ENCODE measurements at regions not wholly inside any gene's neighbourhood (a gene's known extent, or its start where the extent isn't known, plus 50 kb on each side); places are given as distances from the start of the nearest gene placed in this dataset.
"Not testable (repeated sequence)": the region's sequence is repeated elsewhere in the genome, so short reads cannot be mapped to it uniquely, and the experiment has no call there.

- DNase-seq = not testable (repeated sequence)
These were observed 54.0 kb upstream of the WWC2 start for GRCh38 chr4:183044924-183045640.

GRCh38 chr4:183038436-183038835, 60.6 kb upstream of the WWC2 start:
- peak; percentile 9 for DNase-seq

DNA sequence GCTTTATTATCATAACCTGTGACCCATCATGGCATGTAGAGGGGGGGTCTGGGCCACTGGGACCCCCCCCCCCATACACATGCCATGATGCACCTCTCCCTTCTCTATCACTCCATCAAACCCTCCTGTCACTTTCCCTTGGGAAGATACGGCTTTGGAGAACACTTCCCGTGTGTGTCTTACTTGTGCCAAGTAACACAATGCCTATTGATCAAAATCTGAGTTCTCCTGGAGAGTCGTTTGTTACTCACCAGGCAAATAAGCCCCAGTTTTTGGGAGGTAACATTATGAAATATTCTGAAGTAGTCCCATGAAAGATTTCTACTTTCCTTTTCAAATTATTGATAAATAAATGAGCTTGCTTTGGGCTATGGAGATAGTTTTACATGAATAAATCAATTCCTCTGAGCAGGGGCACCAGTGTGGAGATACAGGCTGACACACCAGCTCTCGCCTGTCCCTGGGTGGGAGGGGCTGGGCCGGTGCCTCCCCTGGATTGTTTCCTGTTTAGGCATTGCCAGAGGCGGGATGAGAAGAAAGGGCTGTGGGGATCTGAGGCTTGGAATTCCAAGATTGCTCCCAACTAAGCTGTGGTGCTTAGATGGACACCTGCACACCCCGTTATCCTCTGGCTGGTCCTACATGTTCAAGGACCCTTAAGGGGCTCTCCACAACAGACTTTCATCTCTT, 63.2 kb upstream of the WWC2 start:
- no peak for DNase-seq

DNA sequence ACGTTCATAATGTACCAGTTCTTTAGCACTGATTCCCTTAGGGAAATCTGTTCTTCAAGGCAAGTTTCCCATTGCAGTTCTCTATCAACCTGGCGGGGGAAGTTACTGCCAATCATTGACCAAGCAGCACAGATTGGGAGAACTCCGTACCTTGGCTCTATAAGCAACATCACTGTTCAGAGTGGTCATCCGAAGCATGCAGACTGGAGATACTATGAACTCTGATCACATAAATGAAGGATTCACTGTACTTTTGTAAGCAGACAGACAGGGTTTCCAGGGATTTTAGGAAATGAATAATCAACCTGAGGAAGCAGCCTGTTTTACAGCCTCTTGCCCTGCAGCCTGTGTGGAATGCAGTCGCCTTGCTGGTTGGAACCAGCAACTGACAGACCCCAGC, 63.8 kb upstream of the WWC2 start:
- no peak for DNase-seq

DNA sequence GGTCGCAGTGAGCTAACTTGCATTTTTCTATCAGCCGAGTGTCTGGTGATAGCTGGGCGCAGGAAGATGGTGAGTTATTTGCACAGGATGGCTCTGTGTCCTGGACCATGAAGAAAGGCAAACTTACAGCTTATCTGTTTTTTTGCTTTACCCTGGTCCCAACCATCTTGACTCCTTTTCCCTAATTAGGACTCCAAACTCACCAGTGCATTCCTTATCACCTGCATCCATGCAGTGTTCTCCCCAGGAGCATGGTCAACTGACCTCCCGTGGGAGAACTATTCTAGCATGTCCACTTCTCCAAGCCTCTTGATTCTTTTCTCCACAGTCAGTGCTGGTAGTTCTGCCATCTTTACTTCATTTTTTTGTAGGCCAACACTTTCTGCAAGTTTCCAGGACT, 68.2 kb upstream of the WWC2 start:
- DNase-seq = no peak

DNA sequence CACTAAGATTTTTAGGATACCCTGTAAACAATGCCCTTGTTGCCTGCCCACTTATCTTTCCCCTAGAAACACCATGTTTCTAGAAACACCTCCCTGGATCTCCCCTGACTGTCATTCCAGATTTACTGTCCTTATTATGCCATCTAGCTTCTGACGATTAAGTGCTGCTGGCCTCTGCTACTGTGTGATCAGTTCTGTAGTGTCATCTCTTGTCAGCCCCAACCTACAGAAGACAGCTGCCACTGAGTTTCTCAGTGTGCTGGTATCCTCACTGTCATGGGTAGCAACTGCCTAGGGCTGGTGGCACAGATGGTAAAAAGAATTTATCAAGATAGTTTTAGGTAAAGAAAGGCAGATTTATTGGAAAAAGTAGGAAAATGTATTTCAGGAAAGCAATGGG, 68.7 kb upstream of the WWC2 start:
- DNase-seq = no peak

GRCh38 chr4:183029365-183029764, 69.7 kb upstream of the WWC2 start:
- DNase-seq = no peak

DNA sequence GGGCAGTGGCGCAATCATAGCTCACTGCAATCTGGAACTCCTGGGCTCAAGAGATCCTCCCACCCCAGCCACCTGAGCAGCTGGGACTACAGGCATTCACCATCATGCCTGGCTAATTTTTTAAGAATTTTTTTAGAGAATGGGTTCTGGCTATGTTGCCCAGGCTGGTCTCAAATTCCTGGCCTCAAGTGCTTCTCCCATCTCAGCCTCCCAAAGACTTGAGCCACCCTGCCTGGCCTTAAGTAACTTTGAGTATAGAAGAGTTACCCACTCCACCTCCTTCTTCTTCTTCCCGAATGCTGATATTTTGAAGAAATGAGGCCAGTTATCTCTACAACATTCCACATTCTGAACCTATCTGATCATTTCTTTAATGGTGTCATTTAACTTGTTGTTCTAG, 72.4 kb upstream of the WWC2 start:
- DNase-seq = no peak

GRCh38 chr4:183022617-183023016, 76.4 kb upstream of the WWC2 start:
- no peak for DNase-seq

- no peak for DNase-seq
These were observed 81.1 kb upstream of the WWC2 start for GRCh38 chr4:183017962-183018361.

DNA sequence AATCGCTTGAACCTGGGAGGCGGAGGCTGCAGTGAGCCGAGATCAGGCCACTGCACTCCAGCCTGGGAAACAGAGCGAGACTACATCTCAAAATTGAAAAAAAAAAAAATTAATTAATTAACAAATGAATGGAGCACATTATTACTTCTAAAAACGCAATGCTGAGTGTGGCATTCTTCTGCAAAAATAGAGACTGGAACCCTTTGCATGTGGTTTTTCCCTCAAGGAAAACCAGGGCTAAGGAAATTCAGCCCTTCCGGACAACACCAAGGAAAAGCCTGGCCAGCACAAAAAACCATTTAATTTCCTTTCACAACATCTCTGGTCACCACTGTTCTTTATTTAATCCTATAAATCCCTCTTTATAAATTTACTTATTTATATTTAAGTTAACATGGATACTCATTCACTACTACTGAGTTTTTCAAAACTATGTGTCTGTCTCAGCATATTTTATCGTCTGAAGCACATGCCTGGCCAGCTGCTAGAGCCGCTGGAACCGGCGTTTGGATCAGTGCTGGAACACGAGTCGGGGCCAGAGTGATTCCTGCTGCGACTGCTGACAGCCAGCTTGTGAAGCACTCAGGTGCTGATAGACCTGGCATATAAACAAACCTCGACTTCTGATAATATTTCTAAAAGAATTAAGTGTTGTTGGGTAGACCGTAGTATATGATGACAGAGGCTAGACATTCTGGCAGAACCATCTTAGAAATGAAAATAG, 84.5 kb upstream of the WWC2 start:
- DNase-seq = no peak

GRCh38 chr4:183013730-183014002, 85.4 kb upstream of the WWC2 start:
- DNase-seq = no peak

- no peak for DNase-seq
These were observed 86.0 kb upstream of the WWC2 start for GRCh38 chr4:183012879-183013729.

DNA sequence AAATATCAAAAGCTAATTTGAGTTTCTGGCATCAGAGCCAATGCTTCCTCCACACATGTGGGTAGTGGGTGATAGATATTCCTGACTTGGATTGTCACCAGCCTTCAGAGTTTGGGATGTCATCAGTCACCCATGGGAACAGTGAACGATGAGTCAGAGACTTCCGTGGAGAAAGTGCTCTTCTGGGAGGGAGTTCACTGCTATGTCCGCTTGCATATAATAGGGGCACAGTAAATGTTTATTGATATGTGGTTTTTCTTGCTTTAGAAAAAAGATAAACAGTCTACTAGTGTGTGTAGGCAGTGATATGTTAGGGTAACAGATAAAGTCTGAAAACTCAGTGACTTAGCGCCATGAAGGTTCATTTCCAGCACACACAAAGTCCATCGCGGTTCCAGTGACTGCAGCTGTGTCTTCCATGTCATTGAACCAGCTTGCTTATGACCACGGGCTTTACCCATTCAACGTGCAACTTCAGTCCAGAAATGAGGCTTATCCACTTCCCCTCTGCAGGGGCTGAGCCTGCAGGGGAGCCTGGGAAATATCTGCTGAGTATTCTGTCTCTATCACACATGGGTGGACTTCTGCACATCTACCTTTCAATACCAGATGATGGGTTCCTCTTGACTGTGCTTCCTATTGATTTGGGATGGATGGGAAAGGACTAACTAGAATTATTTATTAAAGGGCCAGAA, 87.7 kb upstream of the WWC2 start:
- DNase-seq = peak; percentile 2

- no peak for DNase-seq
These were observed 90.6 kb upstream of the WWC2 start for GRCh38 chr4:183008492-183008891.

- DNase-seq = not testable (repeated sequence)
These were observed 87.2 kb upstream of the DCTD start for GRCh38 chr4:183004370-183004769.

- no peak for DNase-seq
These were observed 77.0 kb upstream of the DCTD start for GRCh38 chr4:182994171-182994570.

GRCh38 chr4:182978152-182978827, 61.1 kb upstream of the DCTD start:
- DNase-seq = peak; percentile 69

DNA sequence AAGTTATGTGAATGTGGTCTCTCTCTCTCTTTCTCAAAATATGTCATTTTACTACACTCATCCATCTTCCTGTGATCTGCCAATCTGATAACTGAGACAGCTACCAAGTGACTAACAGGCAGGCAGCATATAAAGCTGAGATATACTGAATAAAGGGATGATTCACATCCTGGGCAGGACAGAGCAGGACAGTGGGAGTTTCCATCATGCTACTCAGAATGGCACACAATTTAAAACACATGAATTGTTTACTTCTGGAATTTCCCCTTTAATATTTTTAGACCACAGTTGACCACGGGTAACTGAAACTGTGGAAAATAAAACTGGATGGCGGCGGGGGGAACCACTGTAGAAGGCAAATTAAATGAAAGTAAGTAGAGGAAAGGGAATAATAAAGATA, 58.6 kb upstream of the DCTD start:
- DNase-seq = peak; percentile 78

DNA sequence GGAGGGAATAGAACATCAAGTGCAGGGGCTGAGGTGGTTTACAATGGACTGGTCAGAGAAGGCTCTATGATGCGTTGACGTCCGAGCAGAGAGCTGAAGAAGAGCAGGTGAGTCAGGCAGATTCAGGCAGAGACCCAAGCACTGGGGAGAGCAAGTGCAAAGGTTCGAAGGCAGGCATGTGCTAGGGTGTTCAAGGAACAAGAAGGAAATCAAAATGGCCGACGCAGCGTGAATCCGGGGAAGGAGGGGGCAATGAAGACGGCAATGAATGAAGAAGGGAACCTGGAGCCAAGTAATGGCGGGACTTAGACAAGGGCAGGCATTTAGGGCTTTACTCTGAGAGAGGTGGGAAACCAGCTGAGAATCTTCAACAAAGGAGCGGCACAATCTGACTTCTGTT, 56.8 kb upstream of the DCTD start:
- DNase-seq = no peak

GRCh38 chr4:182973511-182973911, 56.3 kb upstream of the DCTD start:
- DNase-seq = peak; percentile 14

- DNase-seq = no peak
These were observed 54.5 kb upstream of the DCTD start for GRCh38 chr4:182971702-182972101.
